T-helper 1 cell treated with Interleukin-12 subunit alpha and Interleukin-12 subunit beta and Interleukin-4 antibody, amounts not matched to agents 30 ng/mL and 1 ng/mL, for 36 hours (primary cell): ENCODE measurements at regions not wholly inside any gene's neighbourhood (a gene's known extent, or its start where the extent isn't known, plus 50 kb on each side); places are given as distances from the start of the nearest gene placed in this dataset.

Source experiments
- intact Hi-C: fragments of 100-400 bp; cut with micrococcal nuclease; formaldehyde crosslinking; loops from one replicate; pipeline ENCODE4 v1.15.1; 2024

DNA sequence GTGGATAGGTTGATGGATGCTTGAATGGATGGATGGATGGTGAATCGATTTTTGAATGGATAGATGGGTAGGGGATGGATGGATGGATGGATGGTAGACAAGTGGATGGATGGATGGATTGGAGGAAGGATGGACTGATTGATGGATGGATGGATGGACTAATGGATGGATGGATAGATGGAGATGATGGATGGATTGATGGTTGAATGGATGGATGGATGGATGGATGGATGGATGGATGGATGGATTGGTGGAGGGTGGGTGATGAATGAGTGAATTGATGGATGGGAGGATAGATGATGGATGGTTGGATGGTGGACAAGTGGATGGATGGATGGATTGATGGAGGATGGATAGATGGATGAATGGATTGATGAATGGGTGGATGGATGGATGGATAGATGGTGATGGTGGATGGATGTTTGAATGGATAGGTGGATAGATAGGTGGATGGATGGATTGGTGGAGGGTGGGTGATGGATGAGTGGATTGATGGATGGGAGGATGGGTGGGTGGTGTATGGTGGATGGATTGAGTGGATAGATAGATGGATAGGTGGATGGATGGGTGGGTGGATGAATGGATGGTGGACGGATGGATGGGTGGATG is 1140.9 kb downstream of the BRD1 start:
- intact Hi-C loops = no loop called here

DNA sequence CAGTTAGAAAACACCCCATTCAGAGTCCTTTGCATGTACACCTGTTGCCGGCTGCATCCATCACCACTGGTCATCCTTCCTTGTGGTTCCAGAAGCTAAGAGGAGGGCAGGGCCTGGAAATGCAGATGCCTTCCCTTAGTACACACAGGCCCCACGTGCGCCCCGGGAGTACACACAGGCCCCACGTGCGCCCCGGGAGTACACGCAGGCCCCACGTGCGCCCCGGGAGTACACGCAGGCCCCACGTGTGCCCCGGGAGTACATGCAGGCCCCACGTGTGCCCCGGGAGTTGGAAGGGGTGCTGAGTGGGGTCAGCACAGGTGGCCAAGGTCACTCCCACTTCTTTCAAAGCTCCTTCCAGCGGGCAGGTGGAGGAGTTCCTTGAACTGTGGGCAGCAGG is 1141.9 kb downstream of the BRD1 start:
- intact Hi-C loops = no loop called here

GRCh38 chr22:48683640-48684039 is 1144.0 kb downstream of the BRD1 start:
- intact Hi-C loops = no loop called here

- intact Hi-C loops = no loop called here
Observed at GRCh38 chr22:48682504-48682903, 1145.2 kb downstream of the BRD1 start.

DNA sequence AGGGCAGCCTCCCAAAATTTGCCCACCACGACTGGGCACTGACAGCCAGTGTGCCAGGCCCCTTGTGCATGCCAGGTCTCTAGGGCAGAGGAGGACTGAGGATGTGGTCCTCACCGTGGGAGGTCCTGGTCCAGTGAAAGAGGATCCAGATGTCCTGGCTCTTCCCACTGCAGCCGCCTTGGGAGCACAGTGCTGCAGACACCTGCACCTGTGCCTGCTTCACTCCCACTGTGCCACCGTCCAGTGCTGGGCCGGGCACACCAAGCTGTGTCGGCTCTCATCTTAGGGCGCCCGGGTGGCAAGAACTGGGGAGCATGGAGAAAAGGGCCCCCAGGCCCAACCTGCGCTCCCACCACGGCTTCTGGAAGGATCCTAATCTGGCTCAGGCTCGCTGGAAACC is 1147.1 kb downstream of the BRD1 start:
- intact Hi-C loops = no loop called here

GRCh38 chr22:48679656-48680555 is 1147.8 kb downstream of the BRD1 start:
- intact Hi-C loops = no loop called here

DNA sequence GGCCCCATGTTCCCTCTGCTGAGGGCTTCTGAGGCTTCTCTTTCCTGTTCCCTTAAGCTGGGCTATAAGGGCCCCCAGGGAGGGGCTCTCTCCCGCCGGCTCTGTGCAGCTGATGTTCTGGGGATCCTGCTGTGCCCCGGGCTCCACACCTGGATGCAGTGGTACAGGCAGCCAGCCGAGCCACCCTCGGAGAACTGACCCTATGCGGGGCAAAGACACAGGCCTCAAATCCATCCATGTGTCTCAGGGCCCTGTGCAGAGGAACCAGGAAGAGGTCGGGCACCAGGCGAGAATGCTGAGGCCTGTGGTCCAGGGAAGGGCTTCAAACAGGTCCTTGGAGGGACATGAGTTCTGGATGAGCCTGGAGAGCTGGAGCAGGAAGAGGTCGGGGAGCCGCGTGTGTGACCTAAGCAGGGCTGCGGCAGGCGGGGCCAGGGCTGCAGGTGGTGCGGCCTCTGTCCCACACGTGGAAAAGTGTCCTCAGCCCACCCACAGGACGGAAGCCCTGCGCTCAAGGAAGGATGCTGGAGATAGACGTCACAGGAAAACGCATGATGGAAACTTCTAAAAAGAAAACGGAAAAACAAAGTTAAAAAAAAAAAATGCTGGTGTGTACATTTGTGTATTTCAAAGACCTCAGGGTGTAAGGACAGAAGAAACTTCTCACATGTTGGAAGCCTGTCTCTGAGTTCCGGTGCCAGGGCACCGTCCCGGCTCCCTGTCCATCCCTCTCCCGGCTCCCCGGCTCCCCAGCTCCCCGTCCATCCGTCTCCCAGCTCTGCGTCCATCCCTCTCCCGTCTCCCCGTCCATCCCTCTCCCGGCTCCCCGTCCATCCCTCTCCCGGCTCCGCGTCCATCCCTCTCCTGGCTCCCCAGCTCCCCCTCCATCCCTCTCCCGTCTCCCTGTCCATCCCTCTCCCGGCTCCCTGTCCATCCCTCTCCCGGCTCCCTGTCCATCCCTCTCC is 1149.2 kb downstream of the BRD1 start:
- intact Hi-C loops = no loop called here

DNA sequence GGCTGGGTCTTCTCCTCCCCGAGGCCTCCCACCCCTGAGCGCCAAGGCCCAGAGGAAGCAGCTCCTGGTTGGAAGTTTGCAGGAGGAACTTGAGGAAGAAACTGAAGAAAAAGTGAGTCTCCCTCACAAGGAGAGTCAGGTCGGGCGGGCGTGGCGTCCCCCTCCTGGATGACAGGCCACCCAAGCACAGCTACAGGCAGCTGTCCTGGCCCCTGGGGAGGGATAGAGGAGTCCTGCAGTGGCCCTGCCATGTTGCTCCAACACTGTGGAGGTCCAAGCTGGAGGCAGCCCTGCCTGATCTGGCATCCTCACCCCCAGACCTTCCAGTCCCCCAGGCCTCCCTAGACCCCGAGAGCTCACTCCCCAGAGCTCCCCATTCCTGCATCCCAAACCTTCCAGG is 1150.1 kb downstream of the BRD1 start:
- intact Hi-C loops = no loop called here

GRCh38 chr22:48677168-48677520 is 1150.5 kb downstream of the BRD1 start:
- intact Hi-C loops = no loop called here

DNA sequence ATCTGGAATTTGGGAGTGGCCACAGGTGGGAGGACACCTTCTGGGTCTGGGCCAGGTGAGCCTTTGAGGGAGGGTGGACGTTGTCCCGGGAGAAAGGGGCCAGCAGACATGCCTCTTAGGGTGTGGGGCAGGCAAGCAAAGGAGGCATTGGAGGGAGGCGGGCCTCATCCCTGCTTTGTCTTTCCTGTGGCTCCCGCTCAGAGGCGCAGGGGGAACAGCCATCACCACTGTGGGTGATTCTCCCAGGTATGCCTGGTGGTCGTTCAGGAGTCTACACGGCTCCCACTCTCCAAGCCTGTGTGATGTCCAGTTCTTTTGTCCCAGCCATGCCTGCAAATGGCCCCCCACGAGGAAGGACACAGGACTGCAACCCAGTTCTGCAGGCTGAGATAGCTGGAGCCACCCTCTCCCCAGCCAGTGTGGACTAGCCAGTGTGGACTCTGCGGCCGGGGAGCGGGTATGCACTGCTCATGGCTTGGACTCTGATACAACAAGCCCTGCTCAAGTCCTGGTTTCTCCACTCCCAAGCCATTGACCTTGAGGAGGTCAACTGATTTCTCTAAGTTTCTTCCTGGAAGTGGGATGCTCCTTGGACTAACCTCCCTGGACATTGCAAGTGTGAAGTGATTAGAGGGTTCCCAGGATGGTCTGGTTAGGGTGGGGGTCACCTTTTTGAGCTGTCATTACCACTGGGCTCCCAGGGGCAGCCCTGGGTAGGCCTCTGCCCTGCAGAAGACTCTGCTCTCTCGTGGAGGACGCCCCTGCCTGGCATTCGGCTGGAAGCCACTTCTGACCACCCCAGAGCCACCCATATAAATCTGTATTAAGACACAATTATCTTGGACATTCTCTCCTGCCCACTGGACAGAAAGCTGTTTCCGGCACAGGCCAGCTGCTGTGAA is 1151.2 kb downstream of the BRD1 start:
- intact Hi-C loops = no loop called here

DNA sequence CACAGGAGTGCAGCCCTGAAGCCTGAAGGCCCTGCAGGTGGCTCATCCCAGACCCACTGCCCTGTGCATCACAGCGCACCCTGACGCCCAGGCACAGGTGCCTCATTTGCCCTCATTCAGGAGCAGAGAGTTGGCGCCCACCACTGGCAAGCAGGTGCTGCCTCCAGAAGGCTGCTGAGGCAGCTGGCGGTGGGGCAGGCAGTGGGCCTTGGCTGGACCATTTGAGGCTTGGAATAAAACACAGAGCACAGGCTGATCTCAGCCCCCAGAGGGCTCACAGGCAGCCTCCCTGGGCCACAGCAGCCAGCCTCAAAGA is 1151.9 kb downstream of the BRD1 start:
- intact Hi-C loops = no loop called here

GRCh38 chr22:48675141-48675829 is 1152.4 kb downstream of the BRD1 start:
- intact Hi-C loops = no loop called here

GRCh38 chr22:48673806-48674500 is 1153.7 kb downstream of the BRD1 start:
- intact Hi-C loops = no loop called here

DNA sequence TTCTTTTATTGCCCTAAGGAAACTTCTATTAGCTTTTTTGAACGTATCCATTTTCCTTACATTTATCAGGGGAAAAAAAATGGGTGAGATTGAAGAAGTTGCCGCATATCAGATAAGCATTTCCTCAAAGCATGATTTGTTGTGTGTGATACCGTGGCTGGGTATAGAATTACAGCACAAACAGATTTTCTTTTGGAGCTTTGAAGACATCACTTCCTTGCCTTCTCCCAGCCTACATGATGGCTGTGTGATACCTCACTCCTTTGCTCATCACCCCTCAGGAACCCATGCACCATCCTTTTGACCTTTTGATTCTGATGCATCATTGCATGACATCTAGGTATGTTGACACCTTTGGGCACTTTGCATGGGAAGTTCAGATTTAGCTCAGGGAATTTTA is 1155.3 kb downstream of the BRD1 start:
- intact Hi-C loops = no loop called here

DNA sequence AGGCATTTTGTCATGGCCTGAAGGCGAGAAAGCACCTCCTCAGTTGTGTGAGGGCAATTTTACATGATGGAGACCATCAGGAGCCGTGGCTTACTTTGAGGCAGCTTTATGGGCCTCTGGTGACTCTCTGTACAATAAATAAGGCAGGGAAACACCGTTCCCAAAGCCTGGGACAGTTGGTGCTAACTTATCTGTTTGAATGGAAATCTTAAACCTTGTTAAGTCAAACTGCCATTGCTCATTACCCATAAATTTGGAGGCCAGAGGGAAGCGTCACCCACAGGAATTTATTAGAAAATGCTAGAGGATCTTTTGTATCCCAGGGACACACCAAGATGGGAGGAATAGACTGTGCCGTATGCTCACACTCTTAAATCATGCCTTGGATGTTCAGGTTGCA is 1156.9 kb downstream of the BRD1 start:
- intact Hi-C loops = no loop called here

GRCh38 chr22:48669986-48670716 is 1157.5 kb downstream of the BRD1 start:
- intact Hi-C loops = no loop called here

DNA sequence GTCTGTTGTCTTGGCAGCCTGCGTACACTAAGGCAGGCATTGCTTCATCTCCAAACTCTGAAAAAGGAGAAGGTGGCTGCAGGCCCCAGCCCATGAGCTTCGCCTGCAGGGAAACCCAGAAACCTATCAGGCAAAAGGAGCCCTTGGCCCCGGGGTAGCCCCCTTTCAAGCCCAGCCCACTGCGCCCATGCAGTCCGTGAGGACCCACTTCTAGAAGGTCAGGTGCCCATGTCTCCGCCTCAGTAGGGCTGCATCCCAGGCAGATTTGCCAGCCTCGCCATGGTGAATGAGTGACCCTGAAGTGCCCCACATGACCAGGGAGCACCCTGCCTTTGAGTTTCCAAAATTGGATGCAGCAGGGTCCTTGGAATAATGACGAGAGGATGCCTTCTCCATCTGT is 1158.4 kb downstream of the BRD1 start:
- intact Hi-C loops = no loop called here

DNA sequence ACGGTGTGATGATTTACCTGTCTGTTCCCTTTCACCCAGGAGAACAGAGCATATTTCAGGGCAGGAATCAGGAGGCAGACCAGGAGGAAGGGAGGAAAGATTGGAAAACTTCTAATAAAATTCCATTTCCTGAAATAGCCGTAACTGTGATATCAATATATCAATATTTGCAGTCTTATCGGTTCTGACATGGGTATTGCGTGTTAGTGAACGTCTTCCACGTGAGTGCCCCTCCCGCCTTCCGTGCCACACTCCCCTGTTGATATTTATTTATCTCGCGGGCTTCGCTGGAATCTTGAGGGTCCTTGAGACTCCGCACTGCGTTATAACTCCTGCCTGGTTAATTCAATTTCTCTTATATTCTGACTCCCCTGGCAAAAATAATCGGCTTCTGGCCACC is 1160.4 kb downstream of the BRD1 start:
- intact Hi-C loops = no loop called here

DNA sequence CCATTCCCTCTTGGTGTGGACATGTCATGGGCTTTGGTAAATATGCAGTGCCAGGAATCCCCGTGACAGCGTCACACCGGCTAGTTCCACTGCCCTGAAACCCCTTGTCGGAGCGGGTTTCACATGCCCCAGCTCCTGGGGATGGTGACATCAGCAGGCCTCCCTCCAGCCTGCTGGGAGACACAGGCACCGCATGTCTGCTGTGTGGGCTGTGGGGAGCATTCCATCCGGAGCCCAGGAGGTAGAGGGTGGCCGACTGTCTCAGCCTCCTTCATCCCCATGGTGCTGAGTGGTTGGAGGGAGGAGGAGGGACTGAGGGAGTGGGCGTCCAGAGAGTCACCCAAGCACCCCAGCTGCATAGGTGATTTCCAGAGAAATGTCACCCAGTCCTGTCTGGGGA is 1161.1 kb downstream of the BRD1 start:
- intact Hi-C loops = no loop called here
